ENCODE measurements at regions not wholly inside any gene's neighbourhood (a gene's known extent, or its start where the extent isn't known, plus 50 kb on each side); places are given as distances from the start of the nearest gene placed in this dataset.

DNA sequence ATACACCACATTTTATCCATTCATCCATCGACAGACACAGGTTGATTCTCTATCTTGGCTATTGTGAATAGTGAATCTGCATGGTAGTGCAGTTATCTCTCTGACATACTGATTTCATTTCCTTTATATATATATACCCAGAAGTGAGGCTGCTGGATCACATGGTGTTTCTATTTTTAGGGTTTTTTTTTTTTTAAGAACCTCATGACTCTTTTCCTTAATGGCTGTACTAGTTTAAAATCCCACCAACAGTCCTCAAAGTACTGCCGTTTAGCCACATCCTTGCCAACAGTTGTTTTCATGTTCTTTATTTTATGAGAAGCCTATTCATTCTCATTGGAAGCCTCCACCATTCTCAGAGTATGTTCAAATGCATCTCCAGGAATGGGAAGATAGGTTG, 258.7 kb upstream of the SNX7 start:
- H3K36me3 Mint-ChIP-seq (ENCODE audit: low read depth) = no peaks in the 10 kb centered on the region
- H3K4me1 Mint-ChIP-seq = peaks cover 5% of the 10 kb centered on the region
- no peaks in the 10 kb centered on the region for H3K27me3 Mint-ChIP-seq (ENCODE audit: low read depth)
- TF ChIP-seq, protein P1, sequence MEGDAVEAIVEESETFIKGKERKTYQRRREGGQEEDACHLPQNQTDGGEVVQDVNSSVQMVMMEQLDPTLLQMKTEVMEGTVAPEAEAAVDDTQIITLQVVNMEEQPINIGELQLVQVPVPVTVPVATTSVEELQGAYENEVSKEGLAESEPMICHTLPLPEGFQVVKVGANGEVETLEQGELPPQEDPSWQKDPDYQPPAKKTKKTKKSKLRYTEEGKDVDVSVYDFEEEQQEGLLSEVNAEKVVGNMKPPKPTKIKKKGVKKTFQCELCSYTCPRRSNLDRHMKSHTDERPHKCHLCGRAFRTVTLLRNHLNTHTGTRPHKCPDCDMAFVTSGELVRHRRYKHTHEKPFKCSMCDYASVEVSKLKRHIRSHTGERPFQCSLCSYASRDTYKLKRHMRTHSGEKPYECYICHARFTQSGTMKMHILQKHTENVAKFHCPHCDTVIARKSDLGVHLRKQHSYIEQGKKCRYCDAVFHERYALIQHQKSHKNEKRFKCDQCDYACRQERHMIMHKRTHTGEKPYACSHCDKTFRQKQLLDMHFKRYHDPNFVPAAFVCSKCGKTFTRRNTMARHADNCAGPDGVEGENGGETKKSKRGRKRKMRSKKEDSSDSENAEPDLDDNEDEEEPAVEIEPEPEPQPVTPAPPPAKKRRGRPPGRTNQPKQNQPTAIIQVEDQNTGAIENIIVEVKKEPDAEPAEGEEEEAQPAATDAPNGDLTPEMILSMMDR (IDR thresholded peaks at IDR 0.05; ENCODE audit: unreplicated experiment in 3 of 3) = no peak
- H3K4me3 Mint-ChIP-seq = no peak overlapping the region
- no peak overlapping the region for H3K27ac Mint-ChIP-seq
- H3K9me3 Mint-ChIP-seq = no peaks in the 10 kb centered on the region

DNA sequence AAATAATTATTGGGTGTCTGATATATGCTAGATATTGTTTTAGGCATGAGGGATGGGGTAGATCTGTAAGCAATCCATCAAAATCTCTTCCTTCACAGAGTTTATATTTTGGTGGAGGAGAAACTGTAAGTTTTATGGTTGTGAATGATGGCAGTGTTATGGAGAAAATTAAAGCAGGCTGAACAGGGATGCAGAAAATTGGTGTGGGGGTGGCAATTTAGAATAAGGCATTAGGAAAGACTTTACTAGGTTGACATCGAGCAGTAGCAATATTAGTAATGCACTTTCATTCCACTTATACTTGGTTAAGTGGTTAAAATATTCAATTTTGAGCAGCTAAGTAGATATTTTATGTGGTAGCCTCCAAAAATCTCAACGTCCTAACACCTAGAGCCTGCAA, 261.1 kb upstream of the SNX7 start:
- TF ChIP-seq, protein P1 (IDR thresholded peaks at IDR 0.05; ENCODE audit: unreplicated experiment in 3 of 3) = no peak
- Mint-ChIP-seq H3K36me3 (ENCODE audit: low read depth) (no peaks in the 10 kb centered on the region), H3K4me3 (no peak overlapping the region), H3K27ac (no peak overlapping the region), H3K9me3 (no peaks in the 10 kb centered on the region), H3K27me3 (ENCODE audit: low read depth) (no peaks in the 10 kb centered on the region), H3K4me1 (peaks cover under 1% of the 10 kb centered on the region)

DNA sequence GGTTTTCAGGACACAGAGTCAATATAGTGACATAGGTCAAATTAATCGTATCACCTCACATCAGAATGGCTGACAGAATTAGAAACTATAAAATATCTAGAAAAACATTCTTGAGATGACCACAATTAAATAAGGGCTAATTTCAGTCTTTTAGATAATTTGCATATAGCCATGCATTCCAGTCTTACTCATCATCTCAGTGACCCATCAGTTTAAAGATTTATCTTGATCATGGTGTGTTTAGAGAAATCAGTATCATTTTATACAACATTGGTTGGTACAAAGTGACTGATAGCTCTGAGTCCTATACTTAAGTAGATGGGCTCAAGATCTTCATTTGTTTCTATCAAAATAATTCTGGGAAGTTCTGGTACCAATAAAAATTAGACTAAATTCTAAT, 262.3 kb upstream of the SNX7 start:
- no peaks in the 10 kb centered on the region for H3K27me3 Mint-ChIP-seq (ENCODE audit: low read depth)
- H3K9me3 Mint-ChIP-seq = no peaks in the 10 kb centered on the region
- H3K27ac Mint-ChIP-seq = no peak overlapping the region
- no peaks in the 10 kb centered on the region for H3K36me3 Mint-ChIP-seq (ENCODE audit: low read depth)
- TF ChIP-seq, protein P1 (IDR thresholded peaks at IDR 0.05; ENCODE audit: unreplicated experiment in 3 of 3) = no peak
- no peak overlapping the region for H3K4me3 Mint-ChIP-seq
- no peaks in the 10 kb centered on the region for H3K4me1 Mint-ChIP-seq

DNA sequence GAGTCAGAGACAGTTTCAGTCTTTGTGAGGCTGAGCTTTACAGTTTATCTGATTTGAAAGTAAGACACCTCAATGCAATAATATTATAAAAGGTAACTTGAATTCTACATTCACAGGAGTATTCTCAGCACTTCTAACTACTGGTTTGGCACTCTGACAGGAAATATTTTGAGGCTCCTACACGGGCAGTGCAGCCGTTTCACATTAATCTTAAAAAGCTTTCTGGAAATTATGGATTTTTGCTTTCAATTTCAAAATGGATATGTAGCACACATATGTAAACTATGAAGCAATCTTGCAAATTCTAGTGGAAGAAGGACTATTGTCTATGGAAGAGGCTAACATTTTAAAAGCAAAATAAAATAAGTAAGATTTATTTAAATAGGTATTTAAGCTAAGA, 262.9 kb upstream of the SNX7 start:
- no peaks in the 10 kb centered on the region for H3K27me3 Mint-ChIP-seq (ENCODE audit: low read depth)
- H3K9me3 Mint-ChIP-seq = no peaks in the 10 kb centered on the region
- H3K27ac Mint-ChIP-seq = no peak overlapping the region
- no peaks in the 10 kb centered on the region for H3K36me3 Mint-ChIP-seq (ENCODE audit: low read depth)
- TF ChIP-seq, protein P1 (IDR thresholded peaks at IDR 0.05; ENCODE audit: unreplicated experiment in 3 of 3) = no peak
- H3K4me1 Mint-ChIP-seq = no peaks in the 10 kb centered on the region
- H3K4me3 Mint-ChIP-seq = no peak overlapping the region

DNA sequence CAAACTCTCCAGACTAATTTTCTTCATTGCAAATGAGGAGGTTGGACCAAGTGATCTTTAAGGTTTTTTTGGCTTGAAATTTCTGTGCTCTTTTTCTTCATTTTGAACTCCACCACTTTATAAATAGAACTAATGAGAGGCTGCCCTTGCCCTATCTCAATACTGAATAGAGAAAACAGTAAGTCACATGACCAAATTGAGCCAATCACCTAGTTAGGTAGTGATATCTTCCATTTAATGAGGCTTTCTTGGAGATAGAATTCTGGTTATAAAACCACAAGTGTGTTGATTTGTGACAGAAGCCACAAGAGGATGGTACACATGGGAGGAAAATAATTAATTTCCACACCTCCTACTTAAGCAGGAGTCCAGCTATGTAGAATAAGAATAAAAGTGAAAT, 263.4 kb upstream of the SNX7 start:
- H3K9me3 Mint-ChIP-seq = no peaks in the 10 kb centered on the region
- no peaks in the 10 kb centered on the region for H3K36me3 Mint-ChIP-seq (ENCODE audit: low read depth)
- H3K27me3 Mint-ChIP-seq (ENCODE audit: low read depth) = no peaks in the 10 kb centered on the region
- H3K4me1 Mint-ChIP-seq = no peaks in the 10 kb centered on the region
- no peak overlapping the region for H3K4me3 Mint-ChIP-seq
- TF ChIP-seq, protein P1 (IDR thresholded peaks at IDR 0.05; ENCODE audit: unreplicated experiment in 3 of 3) = no peak
- no peak overlapping the region for H3K27ac Mint-ChIP-seq

DNA sequence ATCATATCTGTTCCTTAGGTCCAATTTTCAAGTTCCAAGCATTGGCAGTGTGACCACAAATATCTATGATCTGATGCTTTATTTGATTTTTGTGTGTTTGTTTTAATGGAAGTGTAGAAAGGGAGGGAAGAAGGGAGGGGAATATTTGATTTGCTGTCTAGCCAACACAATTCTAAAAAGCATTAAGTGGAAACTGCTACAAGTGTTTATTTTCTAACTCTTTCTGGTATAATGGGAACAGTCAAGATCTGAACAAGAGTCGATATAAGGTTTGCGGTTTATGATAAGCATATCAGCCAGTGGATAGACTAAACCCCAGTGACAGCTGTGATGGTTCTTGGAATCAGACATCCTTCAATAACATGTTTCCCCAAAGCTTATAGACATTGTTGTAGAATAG, 267.8 kb upstream of the SNX7 start:
- peaks cover under 1% of the 10 kb centered on the region for H3K4me1 Mint-ChIP-seq

More for the DNA sequence above, 267.8 kb upstream of the SNX7 start:
- TF ChIP-seq, protein P1 (IDR thresholded peaks at IDR 0.05; ENCODE audit: unreplicated experiment in 3 of 3) = no peak
- H3K27ac Mint-ChIP-seq = no peak overlapping the region
- no peaks in the 10 kb centered on the region for H3K36me3 Mint-ChIP-seq (ENCODE audit: low read depth)
- H3K9me3 Mint-ChIP-seq = no peaks in the 10 kb centered on the region
- no peak overlapping the region for H3K4me3 Mint-ChIP-seq
- H3K27me3 Mint-ChIP-seq (ENCODE audit: low read depth) = no peaks in the 10 kb centered on the region

All from nephron (organoid).